ENCODE measurements at regions not wholly inside any gene's neighbourhood (a gene's known extent, or its start where the extent isn't known, plus 50 kb on each side); places are given as distances from the start of the nearest gene placed in this dataset.
"Not testable (repeated sequence)": the region's sequence is repeated elsewhere in the genome, so short reads cannot be mapped to it uniquely, and the experiment has no call there.

- H3K36me3 ChIP-seq: no peaks in the 10 kb centered on the region
- no peak for DNase-seq
- intact Hi-C loops (cut with DNase I; ENCODE audit: low total_unique reads) (no loop called here), in situ Hi-C loops (cut with MboI; ENCODE audit: low sequenced_read_pairs in 4 of 4) (no loop called here)
- no peaks in the 10 kb centered on the region for H3K4me1 ChIP-seq
- no peak overlapping the region for H3K4me3 ChIP-seq
- no peaks in the 10 kb centered on the region for H3K27me3 ChIP-seq
- no peak overlapping the region for H3K27ac ChIP-seq
- no peak for TF ChIP-seq POLR2A (IDR thresholded peaks at IDR 0.05)
- TF ChIP-seq, protein P1, sequence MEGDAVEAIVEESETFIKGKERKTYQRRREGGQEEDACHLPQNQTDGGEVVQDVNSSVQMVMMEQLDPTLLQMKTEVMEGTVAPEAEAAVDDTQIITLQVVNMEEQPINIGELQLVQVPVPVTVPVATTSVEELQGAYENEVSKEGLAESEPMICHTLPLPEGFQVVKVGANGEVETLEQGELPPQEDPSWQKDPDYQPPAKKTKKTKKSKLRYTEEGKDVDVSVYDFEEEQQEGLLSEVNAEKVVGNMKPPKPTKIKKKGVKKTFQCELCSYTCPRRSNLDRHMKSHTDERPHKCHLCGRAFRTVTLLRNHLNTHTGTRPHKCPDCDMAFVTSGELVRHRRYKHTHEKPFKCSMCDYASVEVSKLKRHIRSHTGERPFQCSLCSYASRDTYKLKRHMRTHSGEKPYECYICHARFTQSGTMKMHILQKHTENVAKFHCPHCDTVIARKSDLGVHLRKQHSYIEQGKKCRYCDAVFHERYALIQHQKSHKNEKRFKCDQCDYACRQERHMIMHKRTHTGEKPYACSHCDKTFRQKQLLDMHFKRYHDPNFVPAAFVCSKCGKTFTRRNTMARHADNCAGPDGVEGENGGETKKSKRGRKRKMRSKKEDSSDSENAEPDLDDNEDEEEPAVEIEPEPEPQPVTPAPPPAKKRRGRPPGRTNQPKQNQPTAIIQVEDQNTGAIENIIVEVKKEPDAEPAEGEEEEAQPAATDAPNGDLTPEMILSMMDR (IDR thresholded peaks at IDR 0.05 in 4 of 5, conservative IDR thresholded peaks at IDR 0.05 in 1 of 5): no peak
- no peaks in the 10 kb centered on the region for H3K9me3 ChIP-seq
- ATAC-seq: no peak
Measured at GRCh38 chr5:92629000-92629399, 952.0 kb downstream of the NR2F1-AS1 start.

GRCh38 chr5:92627186-92627585, 953.8 kb downstream of the NR2F1-AS1 start:
- TF ChIP-seq, protein P1 (IDR thresholded peaks at IDR 0.05 in 4 of 5, conservative IDR thresholded peaks at IDR 0.05 in 1 of 5): no peak
- no peak for TF ChIP-seq POLR2A (IDR thresholded peaks at IDR 0.05)
- Histone ChIP-seq H3K9me3 (no peaks in the 10 kb centered on the region), H3K27ac (no peak overlapping the region), H3K27me3 (no peaks in the 10 kb centered on the region), H3K4me3 (no peak overlapping the region), H3K4me1 (no peaks in the 10 kb centered on the region), H3K36me3 (no peaks in the 10 kb centered on the region)
- no peak for ATAC-seq
- intact Hi-C loops (cut with DNase I; ENCODE audit: low total_unique reads) (no loop called here), in situ Hi-C loops (cut with MboI; ENCODE audit: low sequenced_read_pairs in 4 of 4) (no loop called here)
- no peak for DNase-seq

GRCh38 chr5:92616085-92616484, 964.9 kb downstream of the NR2F1-AS1 start:
- DNase-seq: no peak
- intact Hi-C loops (cut with DNase I; ENCODE audit: low total_unique reads): no loop called here
- no peak for ATAC-seq
- Histone ChIP-seq H3K36me3 (no peaks in the 10 kb centered on the region), H3K27me3 (no peaks in the 10 kb centered on the region), H3K4me1 (no peaks in the 10 kb centered on the region), H3K27ac (no peak overlapping the region), H3K4me3 (no peak overlapping the region), H3K9me3 (no peaks in the 10 kb centered on the region)
- in situ Hi-C loops (cut with MboI; ENCODE audit: low sequenced_read_pairs in 4 of 4): no loop called here
- no peak for TF ChIP-seq POLR2A (IDR thresholded peaks at IDR 0.05)
- TF ChIP-seq, protein P1 (IDR thresholded peaks at IDR 0.05 in 4 of 5, conservative IDR thresholded peaks at IDR 0.05 in 1 of 5): no peak

GRCh38 chr5:92613546-92613945, 967.5 kb downstream of the NR2F1-AS1 start:
- Histone ChIP-seq H3K36me3 (no peaks in the 10 kb centered on the region), H3K27ac (no peak overlapping the region), H3K9me3 (no peaks in the 10 kb centered on the region), H3K27me3 (no peaks in the 10 kb centered on the region), H3K4me3 (no peak overlapping the region), H3K4me1 (no peaks in the 10 kb centered on the region)
- no peak for TF ChIP-seq POLR2A (IDR thresholded peaks at IDR 0.05)
- in situ Hi-C loops (cut with MboI; ENCODE audit: low sequenced_read_pairs in 4 of 4) (no loop called here), intact Hi-C loops (cut with DNase I; ENCODE audit: low total_unique reads) (no loop called here)
- no peak for ATAC-seq
- DNase-seq: no peak

DNA sequence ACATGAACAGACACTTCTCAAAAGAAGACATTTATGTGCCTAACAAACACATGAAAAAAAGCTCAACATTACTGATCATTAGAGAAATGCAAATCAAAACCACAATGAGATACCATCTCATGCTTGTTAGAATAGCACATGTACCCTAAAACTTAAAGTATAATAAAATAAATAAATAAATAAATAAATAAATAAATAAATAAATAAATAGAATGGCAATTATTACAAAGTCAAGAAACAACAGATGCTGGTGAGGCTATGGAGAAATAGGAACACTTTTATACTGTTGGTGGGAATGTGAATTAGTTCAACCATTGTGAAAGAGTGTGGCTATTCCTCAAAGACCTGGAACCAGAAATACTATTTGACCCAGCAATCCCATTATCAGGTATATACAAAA, 970.6 kb downstream of the NR2F1-AS1 start:
- H3K27me3 ChIP-seq; intact Hi-C loops (cut with DNase I; ENCODE audit: low total_unique reads); H3K9me3 ChIP-seq; in situ Hi-C loops (cut with MboI; ENCODE audit: low sequenced_read_pairs in 4 of 4); DNase-seq; H3K4me1 ChIP-seq; H3K27ac ChIP-seq; ATAC-seq; H3K4me3 ChIP-seq; H3K36me3 ChIP-seq: not testable (repeated sequence)

DNA sequence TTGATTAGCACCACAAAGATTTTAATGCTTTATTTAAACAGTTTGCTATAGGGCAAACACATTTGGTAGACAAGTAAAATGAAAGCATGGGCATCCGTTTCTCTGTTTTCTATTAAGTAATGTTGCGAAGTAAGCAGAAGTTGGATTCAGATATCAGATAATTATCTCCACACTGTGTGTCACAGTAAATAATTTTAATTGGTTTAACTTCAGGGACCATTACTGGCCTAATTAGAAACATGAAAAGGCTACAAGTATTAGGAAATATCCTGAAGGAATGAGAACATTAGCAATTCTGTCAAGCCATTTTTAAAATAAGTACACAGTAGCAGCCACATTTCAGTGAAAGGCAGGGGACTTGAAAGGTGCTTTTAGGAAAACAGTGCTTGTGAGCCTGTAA, 975.4 kb downstream of the NR2F1-AS1 start:
- ATAC-seq: no peak
- no peak for DNase-seq
- TF ChIP-seq, protein P1 (IDR thresholded peaks at IDR 0.05 in 4 of 5, conservative IDR thresholded peaks at IDR 0.05 in 1 of 5): no peak
- no peak for TF ChIP-seq POLR2A (IDR thresholded peaks at IDR 0.05)
- Histone ChIP-seq H3K4me3 (no peak overlapping the region), H3K27me3 (no peaks in the 10 kb centered on the region), H3K9me3 (no peaks in the 10 kb centered on the region), H3K36me3 (no peaks in the 10 kb centered on the region), H3K27ac (no peak overlapping the region), H3K4me1 (no peaks in the 10 kb centered on the region)
- intact Hi-C loops (cut with DNase I; ENCODE audit: low total_unique reads): no loop called here
- in situ Hi-C loops (cut with MboI; ENCODE audit: low sequenced_read_pairs in 4 of 4): no loop called here
